GM12878 (cell line): ENCODE measurements at regions not wholly inside any gene's neighbourhood (a gene's known extent, or its start where the extent isn't known, plus 50 kb on each side); places are given as distances from the start of the nearest gene placed in this dataset.

Source experiments
- ATAC-seq: fragments of 200-7000 bp; cut with Tn5 transposase; 3 replicates; pipeline ENCODE4 v1.9.1; 2020; ENCODE audit warnings: mild to moderate bottlenecking, moderate library complexity
- BruUV-seq: library from RNA; stranded (reverse); fragments of 400-500 nt; replicated peaks from 2 replicates; lab custom pipeline; 2021; lab: Mats Ljungman, UMichigan
- CTCF ChIA-PET: fragments of 300-600 bp; sonication (Branson Sonifier 250); formaldehyde crosslinking; extraction: SDS; loops from one replicate; lab custom pipeline; 2021; ENCODE audit warnings: inconsistent platforms; lab: Yijun Ruan, JAX
- POLR2A ChIA-PET: fragments of 350-600 bp; formaldehyde crosslinking; extraction: SDS; loops from one replicate; lab custom pipeline; 2021; ENCODE audit warnings: inconsistent platforms; lab: Charles Lee
- RAD21 ChIA-PET: fragments of 300-600 bp; sonication (Branson Sonifier 250); formaldehyde crosslinking; loops from one replicate; lab custom pipeline; 2023; ENCODE audit warnings: antibody characterized with exemption; ENCODE audit not compliant: unreplicated experiment; lab: Charles Lee
- SMC1A ChIA-PET: fragments of 300-600 bp; sonication (Branson Sonifier 250); formaldehyde crosslinking; loops from one replicate; lab custom pipeline; 2023; ENCODE audit not compliant: unreplicated experiment, uncharacterized antibody; lab: Charles Lee
- DNase-seq: peaks from one replicate; pipeline ENCODE4 v3.0.0-alpha.2; 2011; ENCODE audit warnings: low read depth, low spot score
- FAIRE-seq: peaks from 3 replicates; lab custom pipeline; 2011; peaks lifted over from hg19 to GRCh38; lab: Jason Lieb, UNC
- H2AFZ ChIP-seq: 2 replicates; pipeline ENCODE4 v1.6.0; 2011; ENCODE audit warnings: low read depth, low read length, control low read depth; ENCODE audit not compliant: control insufficient read depth
- H3K27ac ChIP-seq: 2 replicates; pipeline ENCODE4 v1.5.1; 2011; ENCODE audit warnings: control low read depth; ENCODE audit not compliant: control insufficient read depth, insufficient read depth
- H3K27me3 ChIP-seq, 2 experiments: replicated peaks in 1 of 2; 2 replicates each; pipeline versions ENCODE4 v1.6.0 to v1.6.1; 2011; ENCODE audit warnings: low read length in 1 of 2; ENCODE audit not compliant: control insufficient read depth in 2 of 2, insufficient read depth in 2 of 2
- H3K36me3 ChIP-seq, 2 experiments: 2 replicates each; pipeline ENCODE4 v1.5.1; 2011; ENCODE audit warnings: low read length in 1 of 2; ENCODE audit not compliant: control insufficient read depth in 2 of 2, insufficient read depth in 2 of 2
- H3K4me1 ChIP-seq: 2 replicates; pipeline ENCODE4 v1.6.1; 2011; ENCODE audit warnings: mild to moderate bottlenecking, low read length, moderate library complexity, mixed read lengths; ENCODE audit not compliant: control insufficient read depth, insufficient read depth
- H3K4me2 ChIP-seq: 2 replicates; pipeline ENCODE4 v1.6.0; 2011; ENCODE audit warnings: control low read depth; ENCODE audit not compliant: control insufficient read depth, insufficient read depth
- H3K4me3 ChIP-seq: fragments of 200-600 bp; sonication (generic); 2 replicates; pipeline ENCODE4 v1.5.1; 2016
- H3K79me2 ChIP-seq: 2 replicates; pipeline ENCODE4 v1.6.0; 2011; ENCODE audit warnings: low read length; ENCODE audit not compliant: control insufficient read depth, insufficient read depth
- H3K9ac ChIP-seq: 2 replicates; pipeline ENCODE4 v1.8.0; 2011; ENCODE audit warnings: low read length, control low read depth, mixed read lengths; ENCODE audit not compliant: control insufficient read depth, insufficient read depth
- H3K9me3 ChIP-seq: replicated peaks from 3 replicates; pipeline ENCODE4 v1.5.1; 2011; ENCODE audit warnings: mild to moderate bottlenecking, low read length; ENCODE audit not compliant: control insufficient read depth, insufficient read depth
- H4K20me1 ChIP-seq: 2 replicates; pipeline ENCODE4 v1.6.0; 2011; ENCODE audit not compliant: control insufficient read depth, insufficient read depth
- CTCF ChIP-seq, 3 experiments: IDR thresholded peaks in 2 of 3; conservative IDR thresholded peaks in 1 of 3; 2 replicates each; pipeline ENCODE4 v1.5.1; 2011; ENCODE audit warnings: low read depth in 3 of 3, low read length in 3 of 3, mild to moderate bottlenecking in 3 of 3, control low read depth in 2 of 3, moderate library complexity in 2 of 3, inconsistent platforms in 1 of 3, mixed read lengths in 1 of 3; ENCODE audit not compliant: control insufficient read depth in 2 of 3, insufficient read depth in 1 of 3; ENCODE audit errors: extremely low read depth in 1 of 3
- MTA2 ChIP-seq: fragments of 450-650 bp; IDR thresholded peaks from 2 replicates; pipeline ENCODE4 v1.6.1; 2016; ENCODE audit warnings: low read depth, mild to moderate bottlenecking, moderate library complexity
- SPI1 ChIP-seq: IDR thresholded peaks from 2 replicates; pipeline ENCODE4 v1.6.1; 2011; ENCODE audit warnings: low read depth, mild to moderate bottlenecking, low read length, moderate library complexity, borderline replicate concordance; ENCODE audit not compliant: insufficient read depth
- WGBS: methylation state at CpG from one replicate; pipeline ENCODE4 v1.1.6; 2016; ENCODE audit warnings: low lambda C conversion rate; ENCODE audit not compliant: insufficient replicate concordance, insufficient coverage; ENCODE audit errors: missing lambda C conversion rate; 5-methylcytosine and 5-hydroxymethylcytosine counted together
- in situ Hi-C: fragments of 300-500 bp; cut with MboI; formaldehyde crosslinking; loops from 9 replicates; pipeline ENCODE4 v1.14.3; 2018; ENCODE audit warnings: mixed read lengths
- intact Hi-C: fragments of 100-400 bp; cut with micrococcal nuclease; formaldehyde crosslinking; loops from one replicate; pipeline ENCODE4 v1.14.2; 2022; ENCODE audit not compliant: unreplicated experiment

GRCh38 chr18:46408334-46408987 lies 248.6 kb downstream of the LOXHD1 start:
- Histone ChIP-seq H3K79me2 (no peaks in the 10 kb centered on the region), H3K4me2 (no peak overlapping the region), H3K4me3 (no peak overlapping the region), H3K4me1 (peaks cover 5% of the 10 kb centered on the region), H4K20me1 (no peaks in the 10 kb centered on the region)
- in situ Hi-C loops: no loop called here
- WGBS: 12% methylated on average over 6 of the region's 6 CpGs
- RAD21 ChIA-PET: no interaction called here
- POLR2A ChIA-PET: no interaction called here
- intact Hi-C loops: no loop called here
- TF ChIP-seq MTA2 (no peak), SPI1 (peak; percentile 55; the same call in 1 of the 2 replicates), CTCF (IDR thresholded peaks at IDR 0.05 in 2 of 3, conservative IDR thresholded peaks at IDR 0.05 in 1 of 3; ENCODE audit: control insufficient read depth in 2 of 3, extremely low read depth in 1 of 3, insufficient read depth in 1 of 3, low read depth in 3 of 3, low read length in 3 of 3) (peak in 2 of 3 experiments; percentile 20; a peak in 2 of 6 replicates)
- TF ChIP-seq, all 136 proteins: peak for 2
- H3K36me3 ChIP-seq: no peaks in the 10 kb centered on the region
- H3K9ac ChIP-seq: no peak overlapping the region
- no peaks in the 10 kb centered on the region for H3K9me3 ChIP-seq
- ChIA-PET SMC1A (interaction anchor here (0.6 kb wide), 1 partner anchor 1042 kb away, joined by 3 read pairs; no protein-coding TSS in a partner anchor), CTCF (no interaction called here)
- H2AFZ ChIP-seq: no peak overlapping the region
- FAIRE-seq (no peak), ATAC-seq (no peak; the same call in 2 of the 3 replicates), DNase-seq (no peak)
- no peaks in the 10 kb centered on the region for H3K27me3 ChIP-seq
- BruUV-seq: no TSS peak
- H3K27ac ChIP-seq: no peak overlapping the region
